BLaER1 (cell line): ENCODE measurements at regions not wholly inside any gene's neighbourhood (a gene's known extent, or its start where the extent isn't known, plus 50 kb on each side); places are given as distances from the start of the nearest gene placed in this dataset.

Experiments used
- H3K27ac ChIP-seq: shearing (Covaris generic); formaldehyde crosslinking; 2 replicates; pipeline ENCODE4 v1.8.1; 2022
- H3K27me3 ChIP-seq: shearing (Covaris generic); formaldehyde crosslinking; 2 replicates; pipeline ENCODE4 v1.8.1; 2022
- H3K36me3 ChIP-seq: shearing (Covaris generic); formaldehyde crosslinking; 2 replicates; pipeline ENCODE4 v1.8.1; 2022
- H3K4me1 ChIP-seq: shearing (Covaris generic); formaldehyde crosslinking; 2 replicates; pipeline ENCODE4 v1.8.1; 2022
- H3K4me2 ChIP-seq: shearing (Covaris generic); formaldehyde crosslinking; 2 replicates; pipeline ENCODE4 v1.8.1; 2022
- H3K4me3 ChIP-seq: shearing (Covaris generic); formaldehyde crosslinking; 2 replicates; pipeline ENCODE4 v1.8.1; 2022
- H3K9ac ChIP-seq: shearing (Covaris generic); formaldehyde crosslinking; 2 replicates; pipeline ENCODE4 v1.8.1; 2022
- H3K9me3 ChIP-seq: shearing (Covaris generic); formaldehyde crosslinking; 2 replicates; pipeline ENCODE4 v1.8.1; 2022
- H4K20me1 ChIP-seq: shearing (Covaris generic); formaldehyde crosslinking; 2 replicates; pipeline ENCODE4 v1.8.1; 2022
- Cebpa-rat ChIP-seq: shearing (Covaris generic); IDR thresholded peaks from 2 replicates; pipeline ENCODE4 v1.8.1; 2022

- no peaks in the 10 kb centered on the region for H4K20me1 ChIP-seq
- H3K9me3 ChIP-seq, result no peaks in the 10 kb centered on the region
- no peaks in the 10 kb centered on the region for H3K4me1 ChIP-seq
- no peaks in the 10 kb centered on the region for H3K27me3 ChIP-seq
- no peak overlapping the region for H3K9ac ChIP-seq
- H3K36me3 ChIP-seq, result no peaks in the 10 kb centered on the region
- TF ChIP-seq Cebpa-rat, result no peak
- H3K4me3 ChIP-seq, result no peak overlapping the region
- no peak overlapping the region for H3K4me2 ChIP-seq
- no peak overlapping the region for H3K27ac ChIP-seq
These were observed 55.9 kb upstream of the SPACA7 start for GRCh38 chr13:112320303-112320702.

GRCh38 chr13:112322557-112322956 is 53.6 kb upstream of the SPACA7 start:
- Histone ChIP-seq H3K27ac (no peak overlapping the region), H3K9me3 (no peaks in the 10 kb centered on the region), H3K27me3 (no peaks in the 10 kb centered on the region), H3K9ac (no peak overlapping the region), H3K4me2 (no peak overlapping the region), H3K4me3 (no peak overlapping the region), H3K4me1 (peaks cover 10% of the 10 kb centered on the region; the same call in 1 of the 2 replicates), H4K20me1 (no peaks in the 10 kb centered on the region), H3K36me3 (no peaks in the 10 kb centered on the region)
- no peak for TF ChIP-seq Cebpa-rat

GRCh38 chr13:112324116-112324515 is 52.0 kb upstream of the SPACA7 start:
- no peaks in the 10 kb centered on the region for H3K36me3 ChIP-seq
- no peaks in the 10 kb centered on the region for H4K20me1 ChIP-seq
- no peak overlapping the region for H3K4me3 ChIP-seq
- H3K27me3 ChIP-seq, result no peaks in the 10 kb centered on the region
- H3K9ac ChIP-seq, result no peak overlapping the region
- H3K4me2 ChIP-seq, result no peak overlapping the region
- TF ChIP-seq Cebpa-rat, result no peak
- H3K9me3 ChIP-seq, result no peaks in the 10 kb centered on the region
- H3K4me1 ChIP-seq, result peaks cover 10% of the 10 kb centered on the region; the same call in 1 of the 2 replicates
- no peak overlapping the region for H3K27ac ChIP-seq

- Histone ChIP-seq H3K9me3 (no peaks in the 10 kb centered on the region), H3K27me3 (no peaks in the 10 kb centered on the region)
These were observed 50.9 kb upstream of the SPACA7 start for GRCh38 chr13:112325142-112325808.

GRCh38 chr13:112325920-112326645 is 50.1 kb upstream of the SPACA7 start:
- Histone ChIP-seq H3K9me3 (no peaks in the 10 kb centered on the region), H4K20me1 (no peaks in the 10 kb centered on the region), H3K4me2 (0 out of 2 replicates have a peak overlapping the region, but pooled peaks have one; percentile 7), H3K27ac (no peak overlapping the region), H3K27me3 (0 out of 2 replicates have a peak, but pooled peaks cover 1% of the 10 kb centered on the region), H3K36me3 (no peaks in the 10 kb centered on the region), H3K4me3 (no peak overlapping the region), H3K4me1 (peaks cover 10% of the 10 kb centered on the region; the same call in 1 of the 2 replicates), H3K9ac (no peak overlapping the region)
- TF ChIP-seq Cebpa-rat, result no peak

More at GRCh38 chr13:112325142-112325808, 50.9 kb upstream of the SPACA7 start:
- Histone ChIP-seq H4K20me1 (no peaks in the 10 kb centered on the region), H3K36me3 (no peaks in the 10 kb centered on the region), H3K4me1 (peaks cover 10% of the 10 kb centered on the region; the same call in 1 of the 2 replicates), H3K9ac (no peak overlapping the region), H3K4me3 (no peak overlapping the region), H3K27ac (no peak overlapping the region), H3K4me2 (no peak overlapping the region)
- TF ChIP-seq Cebpa-rat, result no peak
